Body of pancreas (tissue), 4 donors: ENCODE measurements at regions not wholly inside any gene's neighbourhood (a gene's known extent, or its start where the extent isn't known, plus 50 kb on each side); places are given as distances from the start of the nearest gene placed in this dataset.

Experiments used
- POLR2A ChIP-seq, 3 donors: fragments of 450-650 bp; IDR thresholded peaks; one replicate each; pipeline ENCODE4 v1.6.1; 2016; ENCODE audit warnings: antibody characterized with exemption in 3 of 3, mild to moderate bottlenecking in 2 of 3
- TF ChIP-seq, protein P1 (sequence below), 7 experiments: fragments of 450-650 bp in 4 of 7; fragments of 200-600 bp in 3 of 7; sonication (generic) in 3 of 7; IDR thresholded peaks; one replicate each; pipeline ENCODE4 v1.5.1; 2016 to 2019; ENCODE audit warnings: antibody characterized with exemption in 7 of 7

- no peak for TF ChIP-seq POLR2A (IDR thresholded peaks at IDR 0.05)
- TF ChIP-seq, protein P1, sequence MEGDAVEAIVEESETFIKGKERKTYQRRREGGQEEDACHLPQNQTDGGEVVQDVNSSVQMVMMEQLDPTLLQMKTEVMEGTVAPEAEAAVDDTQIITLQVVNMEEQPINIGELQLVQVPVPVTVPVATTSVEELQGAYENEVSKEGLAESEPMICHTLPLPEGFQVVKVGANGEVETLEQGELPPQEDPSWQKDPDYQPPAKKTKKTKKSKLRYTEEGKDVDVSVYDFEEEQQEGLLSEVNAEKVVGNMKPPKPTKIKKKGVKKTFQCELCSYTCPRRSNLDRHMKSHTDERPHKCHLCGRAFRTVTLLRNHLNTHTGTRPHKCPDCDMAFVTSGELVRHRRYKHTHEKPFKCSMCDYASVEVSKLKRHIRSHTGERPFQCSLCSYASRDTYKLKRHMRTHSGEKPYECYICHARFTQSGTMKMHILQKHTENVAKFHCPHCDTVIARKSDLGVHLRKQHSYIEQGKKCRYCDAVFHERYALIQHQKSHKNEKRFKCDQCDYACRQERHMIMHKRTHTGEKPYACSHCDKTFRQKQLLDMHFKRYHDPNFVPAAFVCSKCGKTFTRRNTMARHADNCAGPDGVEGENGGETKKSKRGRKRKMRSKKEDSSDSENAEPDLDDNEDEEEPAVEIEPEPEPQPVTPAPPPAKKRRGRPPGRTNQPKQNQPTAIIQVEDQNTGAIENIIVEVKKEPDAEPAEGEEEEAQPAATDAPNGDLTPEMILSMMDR (IDR thresholded peaks at IDR 0.05), result no peak
Observed at GRCh38 chr3:99559196-99559595, 79.2 kb upstream of the COL8A1 start.
